Activated CD8-positive, alpha-beta memory T cell treated with anti-CD3 and anti-CD28 coated beads, Interleukin-2, amount 50 U/mL, for 1 hour (primary cell): ENCODE measurements at regions not wholly inside any gene's neighbourhood (a gene's known extent, or its start where the extent isn't known, plus 50 kb on each side); places are given as distances from the start of the nearest gene placed in this dataset.

Experiments used
- DNase-seq: peaks from one replicate; pipeline ENCODE4 v3.0.0-alpha.2; 2020; ENCODE audit errors: extremely low read depth

DNA sequence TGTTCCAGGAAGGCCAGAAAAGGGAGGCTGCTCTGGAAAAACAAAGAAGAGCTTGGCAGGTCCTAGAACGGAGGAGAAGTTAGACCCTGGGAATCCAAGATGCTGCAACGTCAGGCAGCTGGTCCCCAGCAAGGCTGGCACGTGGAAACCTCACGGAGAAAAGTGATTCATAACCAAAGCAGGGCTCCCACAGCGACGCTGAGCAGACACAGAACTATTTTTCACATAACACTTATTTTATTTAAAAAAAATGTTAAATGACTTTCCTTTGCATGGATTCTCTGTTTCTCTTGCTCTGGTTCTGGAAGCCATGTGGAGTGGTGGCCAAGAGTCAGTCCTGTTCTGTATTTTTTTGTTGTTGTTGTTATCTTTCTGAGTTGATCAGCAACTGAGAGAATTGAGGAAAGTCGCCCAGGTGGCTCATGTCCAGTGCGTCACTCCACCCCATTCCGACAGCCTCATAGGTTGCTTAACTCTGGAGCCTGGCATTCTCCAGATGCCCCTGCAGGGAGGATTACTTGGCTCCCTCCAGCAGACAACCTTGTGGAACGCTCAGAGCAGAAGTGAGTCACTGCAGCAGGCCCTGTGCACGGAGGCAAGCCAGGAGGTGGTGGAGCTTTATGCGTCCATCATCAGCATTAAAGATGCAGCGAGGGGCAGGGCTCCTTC, 229.9 kb upstream of the HDAC4 start:
- DNase-seq, result no peak

DNA sequence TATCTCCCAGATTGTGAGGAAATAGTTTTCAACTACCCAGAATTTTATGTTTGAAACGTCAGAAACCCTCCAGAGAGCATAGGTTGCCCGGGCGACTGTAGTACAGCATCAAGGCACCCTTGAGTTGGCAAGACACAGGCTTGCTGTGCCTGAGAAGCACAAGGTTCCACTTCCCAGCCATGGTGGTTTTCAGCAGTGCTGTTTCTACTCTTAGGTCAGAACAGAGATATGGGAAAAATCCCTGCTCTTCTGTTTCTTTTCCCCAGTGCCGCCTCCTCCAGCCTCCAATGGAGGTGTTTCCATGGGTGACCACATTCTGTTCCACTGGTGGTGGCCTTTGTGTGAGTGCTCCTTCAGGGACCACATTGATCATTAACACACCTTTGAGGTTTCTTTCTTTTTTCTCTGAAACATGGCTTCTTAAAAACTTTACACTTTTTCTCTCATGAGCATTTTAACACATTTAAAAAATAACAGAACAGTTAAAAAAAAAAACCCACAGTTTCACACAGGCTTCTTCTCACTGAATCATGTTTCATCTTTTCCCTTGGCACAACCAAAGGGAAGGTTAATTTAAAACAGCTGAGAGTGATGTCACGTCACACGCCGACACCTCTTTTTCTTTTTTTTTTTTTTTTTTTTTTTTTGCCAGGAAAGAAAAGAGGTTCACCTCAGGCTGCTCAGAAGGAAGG, 229.3 kb upstream of the HDAC4 start:
- DNase-seq, result no peak

DNA sequence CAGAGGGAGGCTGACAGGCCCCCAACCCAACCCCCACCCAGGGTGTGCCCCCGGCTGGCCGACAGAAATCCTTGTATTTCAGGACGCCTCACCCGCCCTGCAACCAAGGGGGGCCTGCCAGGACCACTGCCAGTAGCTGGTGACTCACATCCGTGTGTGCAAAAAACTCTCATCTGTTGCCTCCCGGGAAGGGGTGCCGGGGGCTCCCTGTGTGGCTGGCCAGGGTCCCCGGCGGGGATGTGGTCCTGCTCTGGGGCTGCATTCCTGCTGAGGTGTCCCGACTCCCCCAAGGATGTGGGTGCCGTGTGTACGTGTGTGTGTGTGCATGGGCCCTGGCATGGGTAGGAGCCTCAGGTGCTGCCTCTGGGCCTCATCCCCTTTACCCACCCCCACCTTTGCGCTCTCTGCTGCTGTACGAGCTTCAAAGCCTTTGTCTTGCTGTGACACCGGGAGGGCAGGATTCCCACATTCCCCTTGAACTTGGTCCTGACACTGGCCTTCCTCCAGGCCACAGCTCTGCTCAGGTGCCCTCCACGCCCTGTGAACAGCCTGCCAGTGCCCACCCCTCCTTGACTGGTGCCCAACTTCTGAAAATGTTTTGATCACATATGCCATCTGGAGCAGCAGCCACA, 226.3 kb upstream of the HDAC4 start:
- no peak for DNase-seq

DNA sequence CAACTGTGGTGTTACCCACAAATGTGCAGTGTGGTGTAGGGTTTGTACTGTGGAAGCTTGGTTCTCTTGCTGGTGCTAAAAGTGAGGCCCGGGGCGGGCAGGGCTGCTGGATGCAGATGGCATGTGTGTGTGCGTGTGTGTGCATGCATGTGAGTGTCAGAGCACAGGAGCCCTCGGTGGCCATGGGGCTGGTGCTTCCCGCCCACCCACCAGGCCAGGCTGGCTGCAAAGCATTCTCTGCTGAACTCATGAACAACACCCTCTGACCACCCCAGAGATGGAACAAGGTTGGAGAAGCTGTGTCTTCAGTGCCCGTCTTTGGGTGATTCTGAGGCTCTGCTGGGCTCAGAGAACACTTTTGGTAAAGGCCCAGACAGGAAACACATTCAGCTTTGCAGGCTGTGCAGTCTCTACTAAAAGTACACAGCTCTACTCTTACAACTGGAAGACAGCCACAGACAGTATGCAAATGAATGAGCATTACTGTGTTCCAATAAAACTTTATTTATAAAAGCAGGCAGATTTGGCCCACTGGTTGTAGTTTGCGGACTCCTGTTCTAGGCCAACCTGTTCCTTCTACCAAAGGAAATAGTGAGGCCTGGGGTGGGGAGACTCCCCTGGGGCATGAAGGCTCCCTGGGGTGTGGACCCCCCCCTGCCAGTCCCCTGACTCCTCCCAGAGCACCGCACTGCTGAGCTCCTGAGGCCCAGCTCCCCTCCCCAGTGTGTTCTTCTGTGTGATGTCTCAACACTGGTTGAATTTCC, 225.3 kb upstream of the HDAC4 start:
- DNase-seq, result no peak

DNA sequence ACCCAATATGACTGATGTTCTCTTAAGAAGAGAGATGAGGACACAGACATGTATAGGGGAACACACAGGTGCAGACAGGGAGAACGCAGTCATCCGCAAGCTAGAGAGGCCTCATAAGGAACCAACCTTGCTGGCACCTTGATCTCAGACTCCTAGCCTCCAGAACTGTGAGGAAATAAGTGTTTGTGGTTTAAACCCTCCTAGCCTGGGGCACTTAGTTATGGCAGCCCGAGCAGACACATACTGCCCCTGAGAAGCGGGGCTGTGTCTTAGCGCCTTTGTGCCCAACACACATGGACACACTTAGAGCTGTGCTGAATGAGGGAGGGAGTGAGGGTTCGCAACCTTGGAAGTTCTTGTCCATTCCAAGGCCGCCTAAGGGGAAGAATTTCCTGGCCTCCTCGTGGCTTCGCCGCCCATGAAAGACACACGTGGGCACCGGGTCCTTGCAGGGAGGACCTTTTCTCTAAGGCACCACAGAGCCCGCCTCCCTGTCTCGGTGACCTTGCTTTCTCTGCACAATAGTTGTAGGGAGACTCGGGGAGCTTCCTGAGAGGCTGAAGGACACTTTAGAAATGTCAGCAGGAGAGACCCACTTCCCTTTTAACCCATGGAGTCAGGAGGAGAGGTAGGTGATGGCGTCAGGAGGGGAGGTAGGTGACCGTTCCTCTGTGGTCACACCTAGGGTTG, 224.5 kb upstream of the HDAC4 start:
- DNase-seq, result no peak

DNA sequence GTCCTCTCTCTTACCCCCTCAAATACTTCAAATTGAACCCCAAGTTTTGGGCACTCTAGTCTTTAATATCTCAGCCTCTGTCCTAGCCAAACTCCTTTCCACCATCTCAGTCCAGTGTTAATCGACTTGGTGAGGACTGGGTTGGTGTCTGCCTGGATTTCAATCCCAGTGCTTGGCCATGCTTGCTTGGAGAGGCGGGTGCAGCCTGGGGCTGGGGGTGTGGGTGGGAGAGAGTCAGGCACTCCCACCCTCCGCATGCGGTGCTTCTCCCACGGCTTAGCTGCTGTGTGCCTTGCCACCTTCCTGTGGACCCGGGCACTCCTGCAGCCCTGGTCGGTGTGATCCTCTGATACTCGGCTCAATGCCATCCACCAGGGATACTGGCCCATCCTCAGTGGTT, 220.8 kb upstream of the HDAC4 start:
- no peak for DNase-seq

DNA sequence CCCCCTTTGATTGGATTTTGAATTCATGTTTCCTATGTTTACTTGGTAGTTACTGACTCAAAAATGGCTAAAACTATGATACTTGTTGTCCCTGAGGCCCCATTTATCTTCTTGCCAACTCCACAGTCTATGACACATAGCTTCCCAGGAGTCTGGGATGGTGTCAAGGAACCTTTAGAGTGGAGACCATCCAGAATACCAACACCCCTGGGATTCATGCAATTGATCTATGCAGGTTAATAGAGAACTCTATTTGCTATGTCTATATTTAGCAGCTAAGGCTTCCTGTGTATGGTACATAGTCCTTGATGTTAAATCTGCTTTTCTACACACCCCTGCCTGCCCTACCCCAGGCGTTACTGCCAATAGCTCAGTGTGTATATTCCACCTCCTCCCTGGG, 218.5 kb upstream of the HDAC4 start:
- no peak for DNase-seq

DNA sequence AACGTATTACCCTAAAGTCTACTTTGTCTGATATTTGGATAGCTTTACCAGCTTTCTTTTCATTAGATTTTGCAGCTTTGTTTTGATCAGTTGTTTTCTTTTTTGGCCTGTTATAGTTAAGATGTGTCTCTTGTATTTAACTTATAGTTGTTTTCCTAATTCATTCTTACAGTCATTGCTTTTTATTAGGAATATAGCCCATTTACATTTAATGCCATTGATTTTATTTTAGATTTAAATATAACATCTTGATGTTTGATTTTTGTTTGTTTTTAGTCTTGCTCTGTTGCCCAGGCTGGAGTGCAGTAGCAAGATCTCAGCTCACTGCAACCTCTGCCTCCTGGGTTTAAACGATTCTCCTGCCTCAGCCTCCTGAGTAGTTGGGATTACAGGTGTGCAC, 215.9 kb upstream of the HDAC4 start:
- DNase-seq, result no peak

DNA sequence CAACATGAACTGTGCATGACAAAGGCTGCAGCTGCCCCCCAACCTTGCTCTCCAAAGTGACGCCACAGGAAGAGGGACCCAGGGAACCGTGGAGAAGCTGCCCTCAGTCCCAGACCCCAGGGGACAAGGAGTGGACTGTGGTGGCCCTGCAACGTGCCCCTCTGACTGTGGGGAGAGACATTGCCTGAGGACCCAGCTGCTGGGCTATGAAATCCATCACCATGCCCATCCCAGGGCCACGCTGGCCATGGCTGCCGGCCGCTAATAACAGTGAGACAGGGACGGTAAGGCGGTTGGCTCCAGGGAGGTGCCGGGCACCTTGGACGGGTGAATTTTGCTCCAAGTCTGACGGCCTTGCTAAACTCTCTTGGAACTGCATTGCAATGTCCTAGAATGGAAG, 211.3 kb upstream of the HDAC4 start:
- no peak for DNase-seq

DNA sequence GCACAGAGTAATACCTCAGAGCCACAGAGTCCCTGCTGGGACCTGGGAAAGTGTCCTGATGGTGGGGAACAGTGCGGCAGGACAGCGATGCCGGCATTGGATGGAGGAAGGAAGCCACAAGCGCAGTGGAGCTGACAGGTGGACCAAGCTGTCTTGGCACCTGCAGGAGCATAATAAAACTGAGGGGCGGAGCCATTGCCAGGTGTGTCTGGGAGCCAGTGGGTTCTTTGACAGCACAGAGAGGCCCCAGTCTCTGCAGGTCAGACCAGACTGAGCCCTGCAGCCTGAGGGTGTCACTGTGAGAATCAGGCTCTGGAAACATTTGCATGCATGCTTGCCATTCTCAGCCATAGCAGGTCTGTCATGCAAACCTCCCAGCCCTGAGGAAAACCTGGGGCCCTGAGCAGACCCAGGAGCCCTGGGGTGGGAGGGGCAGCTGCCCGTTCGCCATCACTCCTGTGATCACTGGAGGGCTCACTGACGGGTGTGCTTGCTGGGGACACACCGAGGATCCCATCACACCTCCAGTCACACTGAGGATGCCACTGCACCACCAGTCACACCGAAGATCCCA, 210.5 kb upstream of the HDAC4 start:
- DNase-seq, result no peak

DNA sequence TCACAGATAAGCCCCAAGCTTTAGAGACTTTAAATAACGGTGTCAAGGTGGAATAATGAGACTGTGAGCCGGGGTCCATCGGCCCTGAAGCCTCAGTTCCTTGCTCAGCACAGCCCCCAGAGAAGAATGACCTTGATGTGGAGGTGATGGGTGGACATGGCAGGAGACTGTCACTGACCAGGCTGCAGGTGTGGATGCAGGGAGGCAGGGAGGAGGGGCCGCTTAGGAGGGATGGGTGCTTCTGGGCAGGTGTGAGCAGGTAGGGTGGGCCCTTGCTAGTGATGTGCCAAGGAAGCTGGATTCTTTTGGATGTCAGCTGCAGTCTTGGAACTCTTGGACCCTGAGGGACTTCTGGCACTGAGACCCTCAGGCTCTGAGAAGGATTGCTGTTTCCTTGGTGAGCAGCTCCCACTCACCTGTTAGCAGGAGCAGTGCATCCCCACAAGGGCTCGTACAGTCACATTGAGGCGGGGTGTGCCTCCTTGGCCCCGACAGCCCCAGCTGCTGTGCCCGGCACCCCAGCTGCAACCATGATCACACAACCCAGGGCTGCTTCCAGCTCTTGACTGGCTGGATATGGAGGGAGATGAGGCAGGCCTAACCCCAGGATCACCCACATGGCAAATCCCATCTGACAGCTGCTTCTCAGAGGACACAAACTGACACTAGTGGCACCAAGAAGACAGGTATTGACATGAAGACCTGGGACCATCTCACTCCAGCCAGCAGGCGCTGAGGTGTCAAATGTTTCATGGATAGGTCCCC, 209.8 kb upstream of the HDAC4 start:
- DNase-seq, result no peak

DNA sequence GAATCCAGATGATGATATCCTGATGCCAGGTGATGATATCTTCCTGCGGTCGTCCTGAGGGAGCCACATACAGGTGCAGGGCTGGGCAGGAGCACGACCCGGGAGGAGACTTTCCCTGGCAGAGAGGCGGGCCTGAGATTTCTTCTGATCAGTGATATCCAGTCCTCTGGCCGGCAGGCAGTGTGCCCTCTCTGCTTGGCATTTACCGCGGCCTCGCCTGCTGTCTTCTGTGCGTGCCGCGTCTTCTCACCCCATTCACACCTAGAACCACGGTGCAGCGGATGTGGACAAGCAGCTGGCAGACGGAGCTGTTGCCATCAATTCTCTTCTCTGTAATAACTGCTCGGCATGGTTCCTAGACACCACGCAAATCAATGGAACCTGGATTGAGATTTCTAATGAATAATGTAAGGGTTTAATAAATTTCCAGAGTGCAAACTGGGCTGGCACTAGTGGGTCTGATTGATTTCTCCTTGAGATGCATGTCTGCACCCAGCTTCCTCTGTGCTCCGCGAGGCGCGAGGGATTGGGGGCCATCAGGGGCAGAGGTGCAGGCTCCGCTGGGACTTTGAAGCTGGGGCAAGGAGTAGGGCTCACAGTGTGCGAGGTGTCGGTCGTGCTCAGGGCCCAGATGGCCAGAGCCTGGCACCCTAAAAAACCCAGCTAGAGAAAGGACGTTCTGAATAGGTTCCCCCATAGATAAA, 208.9 kb upstream of the HDAC4 start:
- DNase-seq, result no peak

DNA sequence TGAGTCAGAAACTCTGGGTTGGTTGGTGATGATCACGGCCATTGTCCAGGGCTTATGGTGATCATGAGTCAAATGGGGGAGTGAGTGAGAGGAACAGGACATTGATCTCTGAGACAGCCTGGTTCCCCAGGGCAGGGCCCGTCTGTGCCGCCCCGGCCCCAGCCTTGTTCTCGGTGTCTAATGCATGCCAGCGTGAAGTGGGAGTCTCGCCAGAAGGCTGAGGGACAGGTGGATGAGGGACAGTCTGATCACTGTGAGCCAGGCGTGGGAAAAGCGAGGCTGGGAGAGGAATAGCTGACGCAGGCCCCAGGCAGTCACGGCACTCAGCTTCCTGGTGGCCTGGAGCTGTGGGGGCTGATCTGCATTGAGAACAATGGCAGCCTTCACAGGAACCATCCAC, 208.3 kb upstream of the HDAC4 start:
- no peak for DNase-seq

DNA sequence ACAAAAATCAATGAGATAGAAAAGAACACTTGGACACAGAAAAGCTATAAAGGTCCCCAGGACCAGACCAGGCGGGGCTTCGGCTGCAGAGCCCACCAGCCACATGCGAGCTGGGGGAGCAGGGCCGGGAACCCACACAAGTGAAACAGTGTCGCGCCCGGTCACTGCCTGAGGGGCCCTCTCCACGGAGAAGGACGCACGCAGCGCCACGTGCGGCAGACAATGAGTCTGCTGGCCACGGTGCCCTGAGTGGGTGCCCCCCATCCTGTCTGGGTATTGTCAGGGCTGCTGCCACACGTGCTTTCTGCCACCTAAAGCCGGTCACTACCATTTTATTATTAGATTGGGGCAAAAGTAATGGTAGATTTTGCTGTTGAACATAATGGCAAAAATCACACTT, 207.9 kb upstream of the HDAC4 start:
- no peak for DNase-seq

DNA sequence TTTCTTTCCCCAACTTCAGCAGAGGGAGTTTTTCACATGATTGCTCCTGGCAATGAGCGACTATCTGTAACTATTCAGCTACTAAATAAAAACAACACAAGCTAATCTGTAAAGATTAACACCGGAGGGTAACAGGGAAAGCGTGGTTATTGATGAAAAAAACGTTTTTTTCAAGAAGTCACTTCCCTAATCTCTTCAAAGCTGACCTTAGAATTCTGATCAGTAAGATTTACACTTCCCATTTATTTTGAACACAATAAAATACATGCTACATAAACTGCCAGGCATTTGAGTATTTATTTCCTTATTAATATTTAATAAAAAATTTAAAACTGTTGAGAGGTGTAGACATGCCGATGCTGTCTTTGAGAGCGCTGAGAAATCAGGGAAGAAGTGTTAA, 207.4 kb upstream of the HDAC4 start:
- no peak for DNase-seq

DNA sequence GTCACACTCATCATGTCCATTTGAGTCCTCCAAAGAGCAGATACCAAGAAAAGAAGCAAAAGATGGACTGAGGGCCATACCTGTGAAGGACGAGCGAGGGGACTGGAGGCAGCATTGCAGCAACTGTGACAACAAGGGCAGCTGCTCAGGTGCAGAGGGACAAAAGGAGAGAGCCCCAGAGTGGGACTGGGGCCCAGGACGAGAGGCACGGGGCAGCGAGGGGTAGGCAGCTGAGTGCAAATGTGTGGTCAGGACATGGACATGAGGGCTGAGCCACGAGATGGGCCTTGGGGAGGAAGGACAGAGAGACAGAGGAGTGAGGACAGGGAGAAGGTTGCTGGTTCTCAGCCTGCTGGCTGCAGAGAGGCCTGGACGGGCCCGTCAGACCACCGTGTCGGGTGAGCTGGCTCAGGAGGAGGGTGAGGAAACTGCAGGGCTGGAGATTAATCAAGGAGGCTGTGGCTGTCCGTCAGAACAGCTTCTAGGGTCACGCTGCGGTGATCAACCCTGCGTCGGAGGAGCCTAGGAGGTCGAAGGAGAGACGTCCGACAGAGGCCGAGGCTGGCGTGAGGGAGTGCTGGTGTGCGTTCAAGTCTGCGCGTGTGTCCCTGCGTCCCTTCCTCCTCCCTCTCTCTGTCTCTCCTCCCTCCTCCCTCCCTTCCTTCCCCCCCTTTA, 206.8 kb upstream of the HDAC4 start:
- DNase-seq, result no peak

DNA sequence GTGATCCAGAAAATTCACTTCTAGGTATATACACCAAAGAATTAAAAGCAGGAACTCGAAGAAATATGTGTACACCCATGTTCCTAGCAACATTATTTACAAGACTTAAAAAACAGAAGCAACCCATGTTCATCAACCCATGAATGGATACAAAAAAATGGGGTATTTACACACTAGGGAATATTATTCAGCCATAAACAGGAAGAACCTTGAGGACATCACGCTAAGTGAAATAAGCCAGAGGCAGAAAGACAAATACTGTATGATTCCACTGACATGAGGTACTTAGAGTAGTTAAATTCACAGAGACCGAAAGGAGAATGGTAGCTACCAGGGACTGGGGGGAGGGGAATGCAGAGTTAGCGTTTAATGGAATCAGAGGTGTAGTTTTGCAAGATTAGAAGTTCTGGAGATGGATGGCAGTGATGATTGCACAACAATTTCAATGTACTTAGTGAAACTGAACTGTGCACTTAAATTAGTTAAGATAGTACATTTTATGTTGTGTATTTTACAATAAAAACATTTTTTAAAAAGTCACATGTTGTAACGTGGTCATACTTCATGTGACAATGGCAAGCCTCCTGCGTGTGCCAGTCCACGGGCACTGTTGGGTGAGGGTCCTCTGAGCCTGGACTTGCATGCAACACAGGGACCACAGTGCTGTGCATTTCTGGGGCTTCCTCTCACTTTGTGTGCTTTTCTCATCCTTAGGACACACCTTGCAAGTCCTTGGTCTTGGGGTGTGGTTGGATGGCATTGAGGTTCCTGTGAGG, 206.1 kb upstream of the HDAC4 start:
- DNase-seq, result no peak

DNA sequence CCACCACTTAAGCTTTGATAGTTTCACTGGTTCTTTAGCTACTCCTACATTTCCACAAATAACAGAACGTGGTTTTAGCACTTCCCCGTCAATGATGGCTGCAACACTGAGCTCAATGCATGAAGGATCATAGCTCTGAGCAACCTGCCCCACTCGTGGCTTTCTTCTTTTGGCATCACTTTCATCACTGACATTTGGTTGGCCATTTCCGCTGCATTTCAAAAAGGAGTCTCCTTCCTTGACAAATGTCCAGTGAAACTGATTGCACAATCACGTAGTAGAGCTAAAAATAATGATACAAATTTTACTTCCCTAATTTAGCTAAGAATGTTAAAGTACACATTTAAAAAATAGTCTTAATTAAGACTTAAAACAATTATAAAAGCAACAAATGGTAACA, 205.2 kb upstream of the HDAC4 start:
- no peak for DNase-seq

DNA sequence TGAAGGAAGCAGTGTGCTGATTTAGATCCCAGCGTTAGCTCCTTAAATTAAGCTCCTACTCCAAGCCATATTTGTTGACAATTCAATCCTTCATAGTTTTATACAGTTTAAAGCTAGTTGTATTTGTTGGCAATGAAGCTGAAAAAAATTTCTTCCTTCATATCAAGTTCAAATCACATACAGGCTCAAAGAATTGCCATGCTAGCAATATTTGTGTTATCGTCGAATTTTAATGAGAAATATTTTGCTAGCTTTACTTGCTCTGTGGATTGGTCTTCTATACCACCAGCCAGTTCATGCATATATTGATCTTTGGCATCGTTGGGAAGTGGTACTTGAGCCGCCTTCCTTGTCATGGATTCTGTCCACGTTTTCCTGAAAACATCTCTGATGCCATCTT, 204.6 kb upstream of the HDAC4 start:
- DNase-seq, result no peak
